PFSK-1 (cell line): ENCODE measurements at regions not wholly inside any gene's neighbourhood (a gene's known extent, or its start where the extent isn't known, plus 50 kb on each side); places are given as distances from the start of the nearest gene placed in this dataset.

Source experiments
- POLR2AphosphoS5 ChIP-seq: IDR thresholded peaks from 2 replicates; pipeline ENCODE4 v1.6.1; 2012; ENCODE audit warnings: low read depth, mild to moderate bottlenecking, control low read depth, low read length, moderate library complexity
- TAF1 ChIP-seq: IDR thresholded peaks from 2 replicates; pipeline ENCODE4 v1.6.1; 2012; ENCODE audit warnings: low read length, control low read depth, borderline replicate concordance; ENCODE audit not compliant: insufficient read depth
- TF ChIP-seq, protein P1 (sequence below), 2 experiments: IDR thresholded peaks; 2 replicates each; pipeline versions ENCODE4 v1.6.1 to v1.8.0; 2011 to 2012; ENCODE audit warnings: low read depth in 2 of 2, low read length in 2 of 2, control low read depth in 1 of 2, inconsistent platforms in 1 of 2, mild to moderate bottlenecking in 1 of 2, moderate library complexity in 1 of 2; ENCODE audit not compliant: insufficient read depth in 1 of 2

DNA sequence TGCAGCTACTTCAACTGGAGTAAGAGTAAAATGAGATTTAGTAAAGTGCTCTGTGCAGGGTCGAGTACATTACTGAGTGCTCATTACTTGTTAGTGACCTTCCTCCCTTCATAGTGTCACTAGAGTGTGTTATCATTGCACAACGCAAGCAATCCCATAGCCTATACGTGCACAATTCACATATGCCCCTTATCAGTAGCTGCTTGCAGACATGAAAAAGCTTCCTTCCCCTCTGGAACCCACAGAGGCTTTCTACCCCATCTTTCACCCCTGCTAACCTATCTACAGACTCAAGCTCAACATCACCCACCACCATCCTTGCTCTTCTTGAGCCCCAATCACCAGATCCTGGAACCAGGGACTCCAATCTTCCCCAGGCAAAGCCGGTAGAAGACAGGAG is 59.3 kb downstream of the C7orf25 start:
- TF ChIP-seq TAF1 (no peak), POLR2AphosphoS5 (no peak)
- TF ChIP-seq, protein P1, sequence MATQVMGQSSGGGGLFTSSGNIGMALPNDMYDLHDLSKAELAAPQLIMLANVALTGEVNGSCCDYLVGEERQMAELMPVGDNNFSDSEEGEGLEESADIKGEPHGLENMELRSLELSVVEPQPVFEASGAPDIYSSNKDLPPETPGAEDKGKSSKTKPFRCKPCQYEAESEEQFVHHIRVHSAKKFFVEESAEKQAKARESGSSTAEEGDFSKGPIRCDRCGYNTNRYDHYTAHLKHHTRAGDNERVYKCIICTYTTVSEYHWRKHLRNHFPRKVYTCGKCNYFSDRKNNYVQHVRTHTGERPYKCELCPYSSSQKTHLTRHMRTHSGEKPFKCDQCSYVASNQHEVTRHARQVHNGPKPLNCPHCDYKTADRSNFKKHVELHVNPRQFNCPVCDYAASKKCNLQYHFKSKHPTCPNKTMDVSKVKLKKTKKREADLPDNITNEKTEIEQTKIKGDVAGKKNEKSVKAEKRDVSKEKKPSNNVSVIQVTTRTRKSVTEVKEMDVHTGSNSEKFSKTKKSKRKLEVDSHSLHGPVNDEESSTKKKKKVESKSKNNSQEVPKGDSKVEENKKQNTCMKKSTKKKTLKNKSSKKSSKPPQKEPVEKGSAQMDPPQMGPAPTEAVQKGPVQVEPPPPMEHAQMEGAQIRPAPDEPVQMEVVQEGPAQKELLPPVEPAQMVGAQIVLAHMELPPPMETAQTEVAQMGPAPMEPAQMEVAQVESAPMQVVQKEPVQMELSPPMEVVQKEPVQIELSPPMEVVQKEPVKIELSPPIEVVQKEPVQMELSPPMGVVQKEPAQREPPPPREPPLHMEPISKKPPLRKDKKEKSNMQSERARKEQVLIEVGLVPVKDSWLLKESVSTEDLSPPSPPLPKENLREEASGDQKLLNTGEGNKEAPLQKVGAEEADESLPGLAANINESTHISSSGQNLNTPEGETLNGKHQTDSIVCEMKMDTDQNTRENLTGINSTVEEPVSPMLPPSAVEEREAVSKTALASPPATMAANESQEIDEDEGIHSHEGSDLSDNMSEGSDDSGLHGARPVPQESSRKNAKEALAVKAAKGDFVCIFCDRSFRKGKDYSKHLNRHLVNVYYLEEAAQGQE (IDR thresholded peaks at IDR 0.05; ENCODE audit: insufficient read depth in 1 of 2, low read depth in 2 of 2, low read length in 2 of 2): no peak
